ENCODE measurements at regions not wholly inside any gene's neighbourhood (a gene's known extent, or its start where the extent isn't known, plus 50 kb on each side); places are given as distances from the start of the nearest gene placed in this dataset.

GRCh38 chr2:38212312-38212711 lies 136.4 kb upstream of the CYP1B1 start:
- no peak for DNase-seq (ENCODE audit: low read depth)
- TF ChIP-seq CTCF (IDR thresholded peaks at IDR 0.05; ENCODE audit: low read depth, low read length, missing control alignments), result no peak
- H3K4me3 ChIP-seq (ENCODE audit: low read depth, low read length), result no peak overlapping the region

GRCh38 chr2:38207168-38207567 lies 131.2 kb upstream of the CYP1B1 start:
- no peak for TF ChIP-seq CTCF (IDR thresholded peaks at IDR 0.05; ENCODE audit: low read depth, low read length, missing control alignments)
- no peak for DNase-seq (ENCODE audit: low read depth)
- no peak overlapping the region for H3K4me3 ChIP-seq (ENCODE audit: low read depth, low read length)

- no peak overlapping the region for H3K4me3 ChIP-seq (ENCODE audit: low read depth, low read length)
- TF ChIP-seq CTCF (IDR thresholded peaks at IDR 0.05; ENCODE audit: low read depth, low read length, missing control alignments), result no peak
- no peak for DNase-seq (ENCODE audit: low read depth)
Measured at GRCh38 chr2:38203446-38203810, 127.5 kb upstream of the CYP1B1 start.

GRCh38 chr2:38202713-38203445 lies 126.9 kb upstream of the CYP1B1 start:
- no peak for DNase-seq (ENCODE audit: low read depth)
- no peak overlapping the region for H3K4me3 ChIP-seq (ENCODE audit: low read depth, low read length)
- TF ChIP-seq CTCF (IDR thresholded peaks at IDR 0.05; ENCODE audit: low read depth, low read length, missing control alignments), result no peak

- no peak overlapping the region for H3K4me3 ChIP-seq (ENCODE audit: low read depth, low read length)
- TF ChIP-seq CTCF (IDR thresholded peaks at IDR 0.05; ENCODE audit: low read depth, low read length, missing control alignments), result no peak
- DNase-seq (ENCODE audit: low read depth), result no peak
Measured at GRCh38 chr2:38201784-38202183, 125.8 kb upstream of the CYP1B1 start.

- H3K4me3 ChIP-seq (ENCODE audit: low read depth, low read length), result no peak overlapping the region
- no peak for DNase-seq (ENCODE audit: low read depth)
- TF ChIP-seq CTCF (IDR thresholded peaks at IDR 0.05; ENCODE audit: low read depth, low read length, missing control alignments), result no peak
Measured at GRCh38 chr2:38200598-38200997, 124.6 kb upstream of the CYP1B1 start.

GRCh38 chr2:38199127-38199526 lies 123.2 kb upstream of the CYP1B1 start:
- TF ChIP-seq CTCF (IDR thresholded peaks at IDR 0.05; ENCODE audit: low read depth, low read length, missing control alignments), result no peak
- DNase-seq (ENCODE audit: low read depth), result no peak
- H3K4me3 ChIP-seq (ENCODE audit: low read depth, low read length), result no peak overlapping the region
